K562 (cell line): ENCODE measurements at regions not wholly inside any gene's neighbourhood (a gene's known extent, or its start where the extent isn't known, plus 50 kb on each side); places are given as distances from the start of the nearest gene placed in this dataset.

ENCODE experiments used
- ATAC-seq: fragments of 200-7000 bp; cut with Tn5 transposase; 3 replicates; pipeline ENCODE4 v1.9.1; 2020; ENCODE audit warnings: moderate library complexity
- BruUV-seq: library from RNA; stranded (reverse); fragments of 400-500 nt; replicated peaks from 2 replicates; lab custom pipeline; 2021; lab: Mats Ljungman, UMichigan
- CTCF ChIA-PET: fragments of 300-600 bp; formaldehyde crosslinking; extraction: SDS; loops from one replicate; lab custom pipeline; 2021; ENCODE audit warnings: low intra/inter-chr PET ratio; lab: Yijun Ruan, JAX
- POLR2A ChIA-PET: fragments of 300-600, 350-650 bp; sonication (Branson Sonifier 250); formaldehyde crosslinking; extraction: SDS; loops from one replicate; lab custom pipeline; 2021; ENCODE audit warnings: antibody characterized with exemption, inconsistent platforms; lab: Yijun Ruan, JAX
- DNase-seq, 4 experiments: peaks; one replicate each; pipeline versions ENCODE4 v3.0.0 to v3.0.0-alpha.2; 2011 to 2018; ENCODE audit warnings: low spot score in 3 of 4, mixed read lengths in 3 of 4; ENCODE audit errors: extremely low read depth in 1 of 4
- FAIRE-seq: peaks from 2 replicates; lab custom pipeline; 2011; peaks lifted over from hg19 to GRCh38; lab: Jason Lieb, UNC
- H2AFZ ChIP-seq: 2 replicates; pipeline ENCODE4 v1.6.0; 2011; ENCODE audit warnings: low read depth, low read length, control low read depth, inconsistent platforms
- H3K27ac ChIP-seq: fragments of 200-600 bp; 3 replicates; pipeline ENCODE4 v1.8.0; 2011; ENCODE audit warnings: low read depth, mild to moderate bottlenecking, control low read depth, inconsistent platforms, low read length, moderate library complexity, mixed read lengths; ENCODE audit errors: extremely low read depth
- H3K27me3 ChIP-seq, 2 experiments: fragments of 300-600 bp in 1 of 2; 2 replicates in 1 of 2; 3 replicates in 1 of 2; pipeline versions ENCODE4 v1.6.0 to v1.8.0; 2011; ENCODE audit warnings: inconsistent platforms in 2 of 2, low read length in 2 of 2, mild to moderate bottlenecking in 1 of 2, mixed read lengths in 1 of 2, moderate library complexity in 1 of 2; ENCODE audit not compliant: control insufficient read depth in 2 of 2, insufficient read depth in 2 of 2
- H3K36me3 ChIP-seq: fragments of 300-600 bp; 3 replicates; pipeline ENCODE4 v1.8.0; 2011; ENCODE audit warnings: mild to moderate bottlenecking, low read length, inconsistent platforms; ENCODE audit not compliant: control insufficient read depth, insufficient read depth
- H3K4me1 ChIP-seq, 2 experiments: fragments of 200-600 bp in 1 of 2; replicated peaks in 1 of 2; 2 replicates in 1 of 2; 3 replicates in 1 of 2; pipeline versions ENCODE4 v1.5.1 to v1.8.0; 2011; ENCODE audit warnings: inconsistent platforms in 2 of 2, low read length in 2 of 2, mild to moderate bottlenecking in 1 of 2, mixed read lengths in 1 of 2, moderate library complexity in 1 of 2; ENCODE audit not compliant: control insufficient read depth in 2 of 2, insufficient read depth in 2 of 2
- H3K4me2 ChIP-seq: 2 replicates; pipeline ENCODE4 v1.6.1; 2011; ENCODE audit warnings: low read length, control low read depth, inconsistent platforms, mixed read lengths; ENCODE audit not compliant: insufficient read depth
- H3K4me3 ChIP-seq: fragments of 200-600 bp; sonication (generic), shearing (Covaris generic); 2 replicates; pipeline ENCODE4 v1.5.1; 2016; ENCODE audit warnings: control low read depth, inconsistent platforms
- H3K79me2 ChIP-seq: fragments of 200-600 bp; 3 replicates; pipeline ENCODE4 v1.8.0; 2011; ENCODE audit warnings: low read length, inconsistent platforms; ENCODE audit not compliant: control insufficient read depth, insufficient read depth
- H3K9ac ChIP-seq, 2 experiments: 2 replicates each; pipeline versions ENCODE4 v1.6.0 to v1.6.1; 2011; ENCODE audit warnings: low read depth in 2 of 2, low read length in 2 of 2, control low read depth in 1 of 2, inconsistent platforms in 1 of 2, mild to moderate bottlenecking in 1 of 2, mixed read lengths in 1 of 2; ENCODE audit not compliant: insufficient read depth in 1 of 2
- H3K9me1 ChIP-seq: one replicate; pipeline ENCODE4 v1.6.0; 2011; ENCODE audit warnings: inconsistent platforms, mild to moderate bottlenecking, low read length, moderate library complexity; ENCODE audit not compliant: control insufficient read depth, insufficient read depth
- H3K9me3 ChIP-seq: replicated peaks from 2 replicates; pipeline ENCODE4 v1.5.1; 2011; ENCODE audit warnings: low read depth, low read length, inconsistent platforms; ENCODE audit not compliant: control insufficient read depth, insufficient read depth
- H4K20me1 ChIP-seq: replicated peaks from 2 replicates; pipeline ENCODE4 v1.6.1; 2011; ENCODE audit warnings: low read length, inconsistent platforms, mixed read lengths; ENCODE audit not compliant: control insufficient read depth, insufficient read depth
- ADNP ChIP-seq: fragments of 200-800 bp; sonication (Bioruptor generic); IDR thresholded peaks from 2 replicates; pipeline ENCODE4 v1.6.1; 2016; ENCODE audit warnings: missing genetic modification characterization, missing compliant biosample characterization
- CTCF ChIP-seq, 3 experiments: IDR thresholded peaks in 2 of 3; conservative IDR thresholded peaks in 1 of 3; 2 replicates each; pipeline ENCODE4 v1.5.1; 2011 to 2012; ENCODE audit warnings: low read length in 3 of 3, mild to moderate bottlenecking in 3 of 3, control low read depth in 2 of 3, improper control_type of control experiment in 1 of 3, inconsistent platforms in 1 of 3, low read depth in 1 of 3, mixed read lengths in 1 of 3, moderate library complexity in 1 of 3; ENCODE audit not compliant: insufficient read depth in 2 of 3
- FOXA1 ChIP-seq: fragments of 450-650 bp; IDR thresholded peaks from 2 replicates; pipeline ENCODE4 v1.6.1; 2016; ENCODE audit warnings: mild to moderate bottlenecking, borderline replicate concordance
- RFX7 ChIP-seq: fragments of 250-450 bp; sonication (Bioruptor Pico); IDR thresholded peaks from 2 replicates; pipeline ENCODE4 v1.5.1; 2021; ENCODE audit warnings: mild to moderate bottlenecking
- ZNF41 ChIP-seq: fragments of 250-450 bp; sonication (Bioruptor Pico); conservative IDR thresholded peaks from 2 replicates; pipeline ENCODE4 v1.4.0; 2020; ENCODE audit warnings: mild to moderate bottlenecking
- ZNF77 ChIP-seq: fragments of 250-450 bp; sonication (Bioruptor Pico); IDR thresholded peaks from 2 replicates; pipeline ENCODE4 v1.5.0; 2020
- WGBS: fragments of 100-300 bp; shearing (Covaris generic); methylation state at CpG from one replicate; pipeline ENCODE4 v1.1.6; 2016; ENCODE audit warnings: low coverage, mixed read lengths; ENCODE audit not compliant: insufficient coverage; ENCODE audit errors: missing lambda C conversion rate; 5-methylcytosine and 5-hydroxymethylcytosine counted together
- in situ Hi-C: fragments of 300-500 bp; cut with MboI; formaldehyde crosslinking; loops from 4 replicates; pipeline ENCODE4 v1.15.0; 2018; ENCODE audit warnings: inconsistent platforms, mixed read lengths
- intact Hi-C: fragments of 100-400 bp; cut with micrococcal nuclease; formaldehyde crosslinking; loops from 2 replicates; pipeline ENCODE4 v1.14.2; 2022

GRCh38 chr1:209531006-209531405 lies 52.5 kb upstream of the CAMK1G start:
- H3K27ac ChIP-seq: no peak overlapping the region
- H2AFZ ChIP-seq: no peak overlapping the region
- FAIRE-seq (no peak), DNase-seq (no peak), ATAC-seq (no peak)
- no peaks in the 10 kb centered on the region for H3K9me1 ChIP-seq
- H3K4me2 ChIP-seq: no peak overlapping the region
- intact Hi-C loops: no loop called here
- no peaks in the 10 kb centered on the region for H3K79me2 ChIP-seq
- BruUV-seq: no TSS peak
- CTCF ChIA-PET: no interaction called here
- H3K27me3 ChIP-seq: no peaks in the 10 kb centered on the region
- POLR2A ChIA-PET: no interaction called here
- no peak overlapping the region for H3K9ac ChIP-seq
- TF ChIP-seq CTCF (IDR thresholded peaks at IDR 0.05 in 2 of 3, conservative IDR thresholded peaks at IDR 0.05 in 1 of 3; ENCODE audit: insufficient read depth in 2 of 3, low read depth in 1 of 3, low read length in 3 of 3) (no peak), FOXA1 (no peak), ZNF41 (CRISPR knock-in tag) (no peak), ZNF77 (CRISPR knock-in tag) (no peak), RFX7 (CRISPR knock-in tag) (no peak), ADNP (tag) (no peak)
- TF ChIP-seq, all 486 proteins: peak for 0
- Histone ChIP-seq H3K4me1 (no peaks in the 10 kb centered on the region), H3K9me3 (no peaks in the 10 kb centered on the region), H3K36me3 (no peaks in the 10 kb centered on the region), H3K4me3 (no peak overlapping the region), H4K20me1 (no peaks in the 10 kb centered on the region)
- in situ Hi-C loops: no loop called here
- whole genome bisulfite sequencing: 1% methylated on average over 4 of the region's 4 CpGs
